Smooth muscle cell (in vitro differentiated cells): ENCODE measurements at regions not wholly inside any gene's neighbourhood (a gene's known extent, or its start where the extent isn't known, plus 50 kb on each side); places are given as distances from the start of the nearest gene placed in this dataset.

Experiments used
- DNase-seq: peaks from one replicate; lab custom pipeline; 2025; ENCODE audit not compliant: unreplicated experiment; lab: John Stamatoyannopoulos, UW
- H2AFZ ChIP-seq: fragments of 200-600 bp; sonication (generic); 2 replicates; pipeline ENCODE4 v1.6.0; 2016; ENCODE audit warnings: antibody characterized with exemption, low read depth, mild to moderate bottlenecking
- H3F3A ChIP-seq: fragments of 200-600 bp; sonication (generic); 2 replicates; pipeline ENCODE4 v1.6.0; 2017; ENCODE audit warnings: antibody characterized with exemption, low read depth
- H3K27ac ChIP-seq: fragments of 200-600 bp; sonication (generic); 2 replicates; pipeline ENCODE4 v1.5.1; 2016; ENCODE audit warnings: low read depth, mild to moderate bottlenecking
- H3K27me3 ChIP-seq: fragments of 200-600 bp; sonication (generic); 2 replicates; pipeline ENCODE4 v1.6.1; 2016; ENCODE audit warnings: low read depth, mild to moderate bottlenecking
- H3K36me3 ChIP-seq: fragments of 200-600 bp; sonication (generic); 2 replicates; pipeline ENCODE4 v1.5.1; 2016; ENCODE audit warnings: low read depth
- H3K4me1 ChIP-seq: fragments of 200-600 bp; sonication (generic); 2 replicates; pipeline ENCODE4 v1.5.1; 2016; ENCODE audit warnings: low read depth
- H3K4me2 ChIP-seq: fragments of 200-600 bp; sonication (generic); 2 replicates; pipeline ENCODE4 v1.6.0; 2016; ENCODE audit warnings: mild to moderate bottlenecking
- H3K4me3 ChIP-seq: fragments of 200-600 bp; sonication (generic); 2 replicates; pipeline ENCODE4 v1.5.1; 2016; ENCODE audit warnings: mild to moderate bottlenecking
- H3K79me2 ChIP-seq: fragments of 200-600 bp; sonication (generic); 2 replicates; pipeline ENCODE4 v1.6.0; 2016; ENCODE audit warnings: low read depth, mild to moderate bottlenecking
- H3K9ac ChIP-seq: fragments of 200-600 bp; sonication (generic); 2 replicates; pipeline ENCODE4 v1.6.0; 2016; ENCODE audit warnings: low read depth
- H3K9me3 ChIP-seq: fragments of 200-600 bp; sonication (generic); replicated peaks from 2 replicates; pipeline ENCODE4 v1.5.1; 2016; ENCODE audit warnings: low read depth
- H4K20me1 ChIP-seq: fragments of 200-600 bp; sonication (generic); 2 replicates; pipeline ENCODE4 v1.6.0; 2016; ENCODE audit warnings: low read depth
- CTCF ChIP-seq: fragments of 200-600 bp; sonication (generic); IDR thresholded peaks from 2 replicates; pipeline ENCODE4 v1.5.1; 2017; ENCODE audit warnings: borderline replicate concordance, mild to moderate bottlenecking, antibody characterized with exemption; ENCODE audit not compliant: insufficient read depth, poor library complexity, severe bottlenecking
- WGBS: methylation state at CpG from one replicate; pipeline ENCODE4 v1.1.7; 2016; ENCODE audit warnings: low lambda C conversion rate; 5-methylcytosine and 5-hydroxymethylcytosine counted together

DNA sequence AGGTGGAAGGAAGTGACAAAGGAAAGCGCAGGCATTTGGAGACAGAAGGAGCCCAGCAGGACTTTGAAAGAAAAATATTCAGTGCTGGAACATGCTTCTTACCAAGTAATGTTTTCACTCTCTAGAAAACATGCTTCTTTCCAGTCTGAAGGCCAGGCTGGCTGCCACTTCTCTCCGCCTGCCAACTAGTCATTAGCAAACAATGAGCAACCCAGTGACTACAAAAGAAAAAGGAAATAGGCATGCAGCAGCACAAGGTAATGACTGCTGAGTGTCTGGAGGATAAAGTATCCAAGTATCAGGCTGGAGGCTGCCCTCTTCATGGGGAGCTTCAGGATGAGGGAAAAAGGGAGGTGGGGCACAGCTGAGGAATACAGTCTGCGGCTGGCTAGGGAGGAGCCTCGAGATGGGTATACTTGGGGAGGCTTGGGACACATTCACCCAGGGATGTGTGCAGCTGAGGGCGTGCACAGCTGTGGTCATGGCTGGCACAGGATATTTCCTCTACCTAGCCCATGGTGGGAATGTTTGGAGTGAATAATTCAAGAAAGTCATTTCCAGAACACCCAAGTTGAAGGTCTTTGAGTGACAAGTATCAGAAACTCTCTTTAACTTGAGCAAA lies 161.5 kb upstream of the KIF2A start:
- DNase-seq, result no peak
- peaks cover 19% of the 10 kb centered on the region for H3K4me1 ChIP-seq
- no peak overlapping the region for H3K4me2 ChIP-seq
- no peaks in the 10 kb centered on the region for H3K27me3 ChIP-seq
- H3K9me3 ChIP-seq, result no peaks in the 10 kb centered on the region
- no peak overlapping the region for H3K27ac ChIP-seq
- no peaks in the 10 kb centered on the region for H3K79me2 ChIP-seq
- no peaks in the 10 kb centered on the region for H4K20me1 ChIP-seq
- WGBS, result 87% methylated on average over 5 of the region's 5 CpGs
- H3K9ac ChIP-seq, result no peak overlapping the region
- no peak for TF ChIP-seq CTCF
- H3K4me3 ChIP-seq, result no peak overlapping the region
- no peaks in the 10 kb centered on the region for H3K36me3 ChIP-seq
- no peaks in the 10 kb centered on the region for H3F3A ChIP-seq
- no peak overlapping the region for H2AFZ ChIP-seq

DNA sequence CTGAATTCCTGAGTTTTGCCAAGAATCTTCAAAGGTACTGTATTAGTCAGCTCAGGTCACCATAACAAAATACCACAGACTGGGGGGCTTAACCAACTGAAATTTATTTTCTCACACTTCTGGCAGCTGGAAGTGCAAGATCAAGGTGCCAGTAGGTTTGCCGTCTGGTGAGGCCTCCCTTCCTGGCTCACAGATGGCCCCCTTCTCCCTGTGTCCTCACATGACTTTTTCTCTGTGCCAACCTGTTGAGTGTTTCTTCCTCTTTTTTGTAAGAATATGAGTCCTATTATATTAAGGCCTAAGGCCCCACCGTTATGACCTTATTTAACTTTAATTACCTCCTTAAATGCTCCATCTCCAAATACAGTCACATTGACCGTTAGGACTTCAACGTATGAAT lies 156.1 kb upstream of the KIF2A start:
- H3K79me2 ChIP-seq, result no peaks in the 10 kb centered on the region
- H3K4me3 ChIP-seq, result no peak overlapping the region
- no peak overlapping the region for H3K9ac ChIP-seq
- no peak overlapping the region for H2AFZ ChIP-seq
- no peak for TF ChIP-seq CTCF
- DNase-seq, result no peak
- no peak overlapping the region for H3K27ac ChIP-seq
- H3K4me1 ChIP-seq, result no peaks in the 10 kb centered on the region
- H3F3A ChIP-seq, result no peaks in the 10 kb centered on the region
- no peaks in the 10 kb centered on the region for H3K36me3 ChIP-seq
- H3K4me2 ChIP-seq, result no peak overlapping the region
- no peaks in the 10 kb centered on the region for H3K27me3 ChIP-seq
- no peaks in the 10 kb centered on the region for H4K20me1 ChIP-seq
- 93% methylated on average over 4 of the region's 4 CpGs for WGBS
- H3K9me3 ChIP-seq, result peaks cover 2% of the 10 kb centered on the region

DNA sequence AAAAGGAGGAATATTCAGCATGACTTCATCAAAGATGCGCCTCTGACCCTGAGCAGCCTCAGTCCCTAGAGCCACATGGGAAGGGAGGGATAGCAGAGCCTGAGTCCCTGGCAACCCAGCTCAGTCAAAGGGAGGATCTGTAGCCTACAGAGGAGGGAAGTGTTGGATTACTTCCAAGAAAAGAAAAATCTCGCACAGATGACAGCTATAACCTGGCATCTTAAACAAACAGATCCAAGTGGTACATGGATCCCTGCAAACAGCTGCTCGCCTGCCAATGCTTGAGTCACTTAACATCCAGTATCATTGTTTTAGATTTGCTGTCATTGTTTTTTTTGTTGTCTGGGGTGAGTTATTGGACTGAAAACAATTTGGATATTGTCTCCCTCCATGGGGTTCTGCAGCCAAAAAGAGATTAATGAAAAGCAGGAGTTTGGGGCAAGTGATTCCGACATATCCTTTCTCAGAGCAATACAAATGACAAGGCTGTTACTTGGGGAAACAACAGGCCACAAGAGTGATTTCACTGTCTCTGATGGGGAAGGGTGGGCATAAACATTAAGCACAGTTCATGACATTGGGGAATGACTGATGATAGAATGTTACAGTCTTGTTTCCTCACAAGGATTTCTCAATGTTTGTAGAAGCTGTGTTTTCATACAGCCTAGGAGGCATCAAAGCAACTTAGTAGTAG lies 153.5 kb upstream of the KIF2A start:
- Histone ChIP-seq H3K27ac (no peak overlapping the region), H3K27me3 (no peaks in the 10 kb centered on the region), H3K4me1 (no peaks in the 10 kb centered on the region), H3K36me3 (no peaks in the 10 kb centered on the region), H2AFZ (no peak overlapping the region), H3K4me3 (no peak overlapping the region), H3K4me2 (no peak overlapping the region), H3K9me3 (peaks cover 5% of the 10 kb centered on the region), H3K9ac (no peak overlapping the region), H3F3A (no peaks in the 10 kb centered on the region), H4K20me1 (no peaks in the 10 kb centered on the region), H3K79me2 (no peaks in the 10 kb centered on the region)
- no peak for DNase-seq
- no peak for TF ChIP-seq CTCF
- 88% methylated on average over 4 of the region's 4 CpGs for WGBS

DNA sequence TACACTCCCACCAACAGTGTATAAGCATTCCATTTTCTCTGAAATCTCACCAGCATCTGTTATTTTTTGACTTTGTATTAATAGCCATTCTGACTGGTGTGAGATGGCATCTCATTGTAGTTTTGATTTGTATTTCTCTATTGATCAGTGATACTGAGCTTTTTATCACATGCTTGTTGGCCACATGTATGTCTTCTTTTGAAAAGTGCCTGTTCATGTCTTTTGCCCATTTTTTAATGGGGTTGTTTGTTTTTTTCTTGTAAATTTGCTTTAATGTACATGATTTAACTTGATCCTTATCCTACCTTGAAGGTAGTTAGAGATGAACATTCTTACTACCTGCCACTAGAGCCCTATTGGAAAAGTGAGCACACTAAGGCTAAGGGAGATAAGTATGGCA lies 151.2 kb upstream of the KIF2A start:
- H3K4me2 ChIP-seq, result no peak overlapping the region
- no peak overlapping the region for H3K9ac ChIP-seq
- no peaks in the 10 kb centered on the region for H3F3A ChIP-seq
- no peak overlapping the region for H2AFZ ChIP-seq
- DNase-seq, result no peak
- H3K79me2 ChIP-seq, result no peaks in the 10 kb centered on the region
- no peaks in the 10 kb centered on the region for H3K36me3 ChIP-seq
- no peaks in the 10 kb centered on the region for H4K20me1 ChIP-seq
- no peaks in the 10 kb centered on the region for H3K27me3 ChIP-seq
- H3K9me3 ChIP-seq, result peaks cover 5% of the 10 kb centered on the region
- no peak overlapping the region for H3K27ac ChIP-seq
- no peak for TF ChIP-seq CTCF
- no peak overlapping the region for H3K4me3 ChIP-seq
- no peaks in the 10 kb centered on the region for H3K4me1 ChIP-seq
